Stimulated activated CD4-positive, alpha-beta T cell treated with anti-CD3 and anti-CD28 coated beads, Interleukin-15, amount 100 ng/mL, for 24 hours (primary cell): ENCODE measurements at regions not wholly inside any gene's neighbourhood (a gene's known extent, or its start where the extent isn't known, plus 50 kb on each side); places are given as distances from the start of the nearest gene placed in this dataset.
A peak's percentile ranks its signal among the peaks of the same experiment; 100 is the strongest.

ENCODE experiments used
- DNase-seq: peaks from one replicate; pipeline ENCODE4 v3.0.0-alpha.2; 2020

- no peak for DNase-seq
These were observed 1939.7 kb downstream of the TP53TG3F start for GRCh38 chr16:35399133-35399532.

- no peak for DNase-seq
These were observed 1944.9 kb downstream of the TP53TG3F start for GRCh38 chr16:35404273-35404672.

- no peak for DNase-seq
These were observed 1946.1 kb downstream of the TP53TG3F start for GRCh38 chr16:35405526-35405925.

GRCh38 chr16:35409503-35409902 is 1950.1 kb downstream of the TP53TG3F start:
- DNase-seq: no peak

- no peak for DNase-seq
These were observed 1951.0 kb downstream of the TP53TG3F start for GRCh38 chr16:35410438-35410837.

GRCh38 chr16:35411156-35411555 is 1951.7 kb downstream of the TP53TG3F start:
- no peak for DNase-seq

GRCh38 chr16:35414139-35414538 is 1954.7 kb downstream of the TP53TG3F start:
- no peak for DNase-seq

GRCh38 chr16:35414563-35414962 is 1955.2 kb downstream of the TP53TG3F start:
- DNase-seq: no peak

GRCh38 chr16:35425270-35425669 is 1965.9 kb downstream of the TP53TG3F start:
- DNase-seq: no peak

GRCh38 chr16:35431829-35432663 is 1972.6 kb downstream of the TP53TG3F start:
- peak; percentile 25 for DNase-seq

- DNase-seq: no peak
These were observed 1981.5 kb downstream of the TP53TG3F start for GRCh38 chr16:35440875-35441274.

- no peak for DNase-seq
These were observed 1987.7 kb downstream of the TP53TG3F start for GRCh38 chr16:35447010-35447558.

GRCh38 chr16:35449663-35450062 is 1990.3 kb downstream of the TP53TG3F start:
- no peak for DNase-seq

GRCh38 chr16:35450648-35451047 is 1991.2 kb downstream of the TP53TG3F start:
- DNase-seq: no peak

GRCh38 chr16:35452471-35452870 is 1993.1 kb downstream of the TP53TG3F start:
- no peak for DNase-seq

- DNase-seq: no peak
These were observed 2003.9 kb downstream of the TP53TG3F start for GRCh38 chr16:35463358-35463757.

GRCh38 chr16:35480361-35480760 is 2020.9 kb downstream of the TP53TG3F start:
- no peak for DNase-seq

GRCh38 chr16:35480988-35481387 is 2021.6 kb downstream of the TP53TG3F start:
- DNase-seq: no peak

GRCh38 chr16:35485915-35486314 is 2026.5 kb downstream of the TP53TG3F start:
- no peak for DNase-seq

- no peak for DNase-seq
These were observed 2032.8 kb downstream of the TP53TG3F start for GRCh38 chr16:35492225-35492624.

- no peak for DNase-seq
These were observed 2038.0 kb downstream of the TP53TG3F start for GRCh38 chr16:35497399-35497798.

GRCh38 chr16:35506018-35506897 is 2046.8 kb downstream of the TP53TG3F start:
- no peak for DNase-seq

- DNase-seq: no peak
These were observed 2047.4 kb downstream of the TP53TG3F start for GRCh38 chr16:35506898-35507194.

GRCh38 chr16:35510701-35511100 is 2051.3 kb downstream of the TP53TG3F start:
- no peak for DNase-seq
